GM21381 (cell line): ENCODE measurements at regions not wholly inside any gene's neighbourhood (a gene's known extent, or its start where the extent isn't known, plus 50 kb on each side); places are given as distances from the start of the nearest gene placed in this dataset.

ENCODE experiments used
- ATAC-seq: cut with Tn5 transposase; IDR thresholded peaks from one replicate; pipeline ENCODE4 v1.9.1; 2021; ENCODE audit warnings: mild to moderate bottlenecking, moderate library complexity; ENCODE audit not compliant: unreplicated experiment

- ATAC-seq = no peak
Measured at GRCh38 chr6:19492636-19493405, 344.3 kb upstream of the ID4 start.

DNA sequence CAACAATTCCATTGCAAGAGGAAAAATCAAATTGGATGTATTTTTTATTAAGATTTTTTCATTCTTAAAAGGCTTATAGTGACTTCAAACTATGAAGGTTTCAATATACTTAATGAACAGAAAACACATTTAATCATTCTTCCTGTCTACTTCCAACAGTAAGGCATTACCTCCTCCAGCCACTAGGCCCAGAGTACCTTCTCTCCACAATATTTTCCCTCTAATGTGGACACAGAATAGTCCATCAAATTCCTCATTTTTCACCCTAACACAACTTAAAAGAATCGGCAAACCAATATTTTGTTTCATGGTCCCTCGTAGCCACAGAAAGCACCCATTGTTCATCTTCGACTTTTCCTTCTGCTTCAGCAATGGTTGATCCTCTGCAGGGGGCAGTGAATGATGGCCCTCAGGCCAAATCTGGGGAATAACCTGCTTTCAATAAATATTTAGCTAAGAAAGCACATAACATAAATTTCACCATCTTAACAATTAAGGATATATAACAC, 335.4 kb upstream of the ID4 start:
- no peak for ATAC-seq

DNA sequence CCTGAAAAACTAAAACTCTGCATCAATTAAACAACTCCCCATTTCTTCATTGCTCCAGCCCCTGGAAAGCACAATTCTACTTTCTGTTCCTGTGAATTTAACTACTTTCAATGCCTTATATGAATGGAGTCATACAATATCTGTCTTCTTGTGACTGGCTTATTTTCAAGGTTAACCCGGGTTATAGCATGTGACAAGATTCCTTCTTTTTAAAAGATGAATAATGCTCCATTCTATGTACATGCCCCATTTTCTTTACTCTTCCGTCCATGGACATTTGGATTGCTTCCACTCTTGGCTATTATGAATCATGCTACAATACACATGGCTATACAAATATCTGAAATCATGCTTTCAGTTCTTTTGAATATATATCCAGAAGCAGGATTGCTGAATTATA, 334.9 kb upstream of the ID4 start:
- ATAC-seq = no peak

- no peak for ATAC-seq
Measured at GRCh38 chr6:19515939-19516338, 321.2 kb upstream of the ID4 start.

- ATAC-seq = no peak
Measured at GRCh38 chr6:19519941-19520340, 317.2 kb upstream of the ID4 start.

DNA sequence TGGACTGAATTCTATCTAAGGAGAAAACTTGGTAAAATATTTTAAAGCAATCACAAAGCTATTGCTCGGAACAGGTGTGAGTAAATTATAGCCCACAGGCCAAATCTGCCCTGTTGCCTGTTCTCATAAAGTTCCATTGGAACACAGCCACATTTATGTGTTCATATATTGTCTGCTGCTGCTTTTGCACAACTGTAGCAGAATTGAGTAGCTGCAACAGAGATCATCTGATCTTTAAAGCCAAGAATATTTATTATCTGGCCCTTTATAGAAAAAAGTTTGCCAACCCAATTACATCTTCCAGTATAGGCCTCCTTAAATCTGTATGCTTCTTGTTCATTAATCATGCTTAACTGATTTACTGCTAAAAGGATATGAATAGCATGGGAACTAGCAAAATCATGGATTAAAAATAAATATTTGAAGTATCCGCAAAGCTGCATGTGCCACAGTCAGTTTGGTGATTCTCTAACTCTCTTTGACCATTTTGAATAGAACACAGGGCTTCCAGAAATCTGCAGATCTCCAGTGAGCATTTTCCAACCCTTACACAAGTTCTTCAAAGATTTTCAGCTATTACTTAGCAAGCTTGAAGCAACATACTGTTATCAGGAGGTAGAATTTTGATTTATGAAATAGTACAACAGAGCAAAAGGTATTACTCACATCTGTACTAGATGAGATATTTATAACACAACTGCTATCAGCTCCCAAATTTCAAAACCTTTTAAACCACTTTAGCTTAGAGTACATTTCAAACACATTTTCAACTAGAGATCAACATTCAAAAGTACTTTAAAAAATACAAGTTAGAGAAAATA, 312.6 kb upstream of the ID4 start:
- no peak for ATAC-seq

- ATAC-seq = no peak
Measured at GRCh38 chr6:19525673-19526072, 311.5 kb upstream of the ID4 start.

DNA sequence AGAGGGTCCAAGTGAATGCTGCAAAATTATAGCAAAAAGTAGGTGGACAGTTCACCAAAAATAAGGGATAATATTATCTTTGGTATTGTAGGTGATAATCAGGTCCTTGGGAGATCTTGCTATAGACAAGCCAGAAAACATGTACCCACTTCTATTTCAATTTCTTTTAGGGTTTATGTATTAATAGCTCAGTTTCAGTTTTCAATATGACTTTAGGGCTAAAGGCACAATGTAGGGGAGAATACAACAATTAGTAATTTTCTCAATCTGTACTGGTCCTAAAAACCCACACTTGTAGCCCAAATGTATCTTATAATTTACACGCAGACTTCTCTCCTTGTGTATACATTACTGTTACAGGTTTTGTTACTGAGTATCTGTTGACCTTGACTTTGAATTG, 307.0 kb upstream of the ID4 start:
- no peak for ATAC-seq

- no peak for ATAC-seq
Measured at GRCh38 chr6:19535351-19535750, 301.8 kb upstream of the ID4 start.

DNA sequence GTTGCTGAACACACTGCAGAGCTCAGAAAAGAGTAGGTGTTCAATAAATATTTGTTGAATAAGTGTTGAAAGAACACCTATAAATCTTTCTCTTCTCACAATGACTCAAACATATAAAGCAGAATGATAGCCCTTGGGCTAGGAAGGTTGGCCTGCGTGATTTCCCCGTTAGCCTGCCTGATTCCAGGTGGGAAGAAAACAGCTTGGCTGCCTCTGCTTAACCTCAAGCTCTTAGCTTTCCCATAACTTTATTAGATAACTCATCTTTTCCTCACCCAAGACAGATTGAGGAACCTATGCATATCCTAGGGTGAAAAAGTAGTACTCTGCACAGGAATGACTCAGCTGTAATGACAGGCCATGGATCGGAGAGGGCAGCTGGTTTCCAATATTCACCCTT, 300.3 kb upstream of the ID4 start:
- no peak for ATAC-seq

DNA sequence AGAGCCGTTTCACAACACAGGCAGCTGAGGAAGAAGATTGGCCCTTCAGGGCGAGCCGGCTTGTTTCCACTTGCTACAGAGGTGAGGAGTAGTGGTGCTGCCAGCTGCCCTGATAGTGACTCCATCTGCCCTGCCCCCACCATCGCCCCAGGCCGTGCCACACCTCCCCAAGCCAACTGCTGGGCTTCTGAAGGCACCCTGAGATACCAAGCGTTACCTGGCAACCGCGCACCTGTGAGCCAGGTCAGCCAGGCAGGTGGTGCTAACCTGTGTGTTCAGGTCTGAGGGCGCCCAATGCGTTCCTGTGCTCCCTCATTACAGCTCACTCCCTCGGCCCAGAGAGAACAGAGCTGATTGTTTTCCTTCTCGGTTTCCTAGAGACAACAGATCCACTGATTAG, 299.1 kb upstream of the ID4 start:
- ATAC-seq = no peak

- ATAC-seq = no peak
Measured at GRCh38 chr6:19547507-19547906, 289.7 kb upstream of the ID4 start.

DNA sequence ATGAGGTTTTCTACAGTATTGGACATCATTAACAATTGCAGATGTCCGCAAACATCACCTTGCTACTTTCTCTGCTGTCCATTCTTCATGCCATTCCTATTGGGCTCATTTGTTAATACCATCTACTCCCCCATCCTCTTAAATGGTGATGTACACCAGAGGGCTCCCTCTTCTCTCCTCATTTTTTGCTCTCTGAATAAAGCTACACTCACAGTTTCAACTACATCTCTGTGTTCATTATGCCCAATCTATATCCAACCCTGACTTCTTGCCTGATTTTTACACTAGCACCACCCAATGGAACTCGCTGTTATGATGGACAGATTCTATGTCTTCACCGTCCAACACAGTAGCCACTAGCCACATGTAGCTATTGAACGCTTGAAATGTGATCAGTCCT, 288.1 kb upstream of the ID4 start:
- no peak for ATAC-seq

GRCh38 chr6:19550380-19550779, 286.8 kb upstream of the ID4 start:
- no peak for ATAC-seq

- ATAC-seq = no peak
Measured at GRCh38 chr6:19551611-19552010, 285.6 kb upstream of the ID4 start.

GRCh38 chr6:19552076-19552475, 285.1 kb upstream of the ID4 start:
- ATAC-seq = no peak

- no peak for ATAC-seq
Measured at GRCh38 chr6:19552588-19552987, 284.6 kb upstream of the ID4 start.

GRCh38 chr6:19554356-19555225, 282.6 kb upstream of the ID4 start:
- ATAC-seq = no peak

- no peak for ATAC-seq
Measured at GRCh38 chr6:19557191-19557590, 280.0 kb upstream of the ID4 start.

DNA sequence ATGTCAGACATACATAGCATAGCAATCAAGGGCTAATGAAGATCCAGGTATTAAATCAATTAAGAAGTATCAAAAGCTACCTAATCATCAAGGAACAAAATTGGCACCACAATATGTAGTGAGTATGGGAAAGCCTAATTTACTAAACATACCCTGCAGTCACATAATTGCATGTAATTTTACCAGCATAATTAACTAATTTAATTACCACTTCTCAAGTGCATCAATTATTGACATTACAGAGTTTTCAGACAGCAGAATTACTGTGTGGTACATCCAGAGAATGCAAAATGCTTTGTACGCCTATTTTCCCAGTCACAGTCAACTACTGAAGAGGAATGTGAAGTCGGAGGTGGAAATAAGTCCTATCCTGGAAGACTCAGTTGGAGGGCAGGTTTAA, 279.0 kb upstream of the ID4 start:
- no peak for ATAC-seq

DNA sequence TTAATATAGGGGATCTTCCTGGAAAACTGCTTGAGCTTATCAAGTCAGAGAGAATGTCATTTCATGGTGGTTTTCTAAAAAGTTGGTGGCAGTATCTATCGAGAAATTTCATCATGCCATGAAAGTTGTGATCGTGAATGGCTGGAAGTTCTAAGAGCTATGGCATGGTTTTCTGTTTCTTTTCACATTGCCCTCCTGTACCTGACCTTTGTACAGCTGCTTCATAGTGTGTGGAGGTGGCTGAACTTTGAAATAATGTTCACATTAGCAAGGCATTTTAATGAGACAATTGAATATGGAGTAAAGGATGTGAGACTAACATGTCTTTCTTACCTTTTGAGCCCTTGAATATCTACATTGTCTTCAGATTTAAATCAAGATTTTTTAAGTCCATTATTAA, 278.2 kb upstream of the ID4 start:
- no peak for ATAC-seq
